H9 (cell line): ENCODE measurements at regions not wholly inside any gene's neighbourhood (a gene's known extent, or its start where the extent isn't known, plus 50 kb on each side); places are given as distances from the start of the nearest gene placed in this dataset.

ENCODE experiments used
- DNase-seq: peaks from one replicate; pipeline ENCODE4 v3.0.0-alpha.2; 2017
- H2AFZ ChIP-seq: one replicate; pipeline ENCODE4 v1.6.1; 2013; ENCODE audit warnings: mild to moderate bottlenecking, low read length, control low read depth, moderate library complexity
- H2AK5ac ChIP-seq: 2 replicates; pipeline ENCODE4 v1.6.1; 2013; ENCODE audit warnings: low read length, control low read depth, mixed read lengths; ENCODE audit not compliant: insufficient read length
- H2BK120ac ChIP-seq: one replicate; pipeline ENCODE4 v1.6.1; 2013; ENCODE audit warnings: low read depth, mild to moderate bottlenecking, low read length, control low read depth, inconsistent platforms; ENCODE audit not compliant: poor library complexity, severe bottlenecking
- H2BK12ac ChIP-seq: 2 replicates; pipeline ENCODE4 v1.6.1; 2013; ENCODE audit warnings: low read length, control low read depth, mixed read lengths, low read depth; ENCODE audit not compliant: insufficient read length
- H2BK15ac ChIP-seq: 2 replicates; pipeline ENCODE4 v1.6.1; 2013; ENCODE audit warnings: low read depth, low read length, control low read depth
- H2BK20ac ChIP-seq: one replicate; pipeline ENCODE4 v1.6.1; 2013; ENCODE audit warnings: low read depth, mild to moderate bottlenecking, low read length, control low read depth, inconsistent platforms; ENCODE audit not compliant: poor library complexity, severe bottlenecking
- H2BK5ac ChIP-seq: 2 replicates; pipeline ENCODE4 v1.6.1; 2013; ENCODE audit warnings: low read length, control low read depth, mixed read lengths; ENCODE audit not compliant: insufficient read length
- H3K14ac ChIP-seq: 2 replicates; pipeline ENCODE4 v1.6.1; 2013; ENCODE audit warnings: low read length, control low read depth; ENCODE audit not compliant: insufficient read depth
- H3K18ac ChIP-seq: 2 replicates; pipeline ENCODE4 v1.6.1; 2013; ENCODE audit warnings: low read depth, mild to moderate bottlenecking, mixed read lengths, low read length, control low read depth; ENCODE audit not compliant: insufficient read length
- H3K23ac ChIP-seq: 2 replicates; pipeline ENCODE4 v1.6.1; 2013; ENCODE audit warnings: low read length, control low read depth, mixed read lengths, low read depth; ENCODE audit not compliant: insufficient read length
- H3K23me2 ChIP-seq: 2 replicates; pipeline ENCODE4 v1.6.1; 2013; ENCODE audit warnings: low read depth, mild to moderate bottlenecking, mixed read lengths, low read length, control low read depth; ENCODE audit not compliant: insufficient read length, poor library complexity, severe bottlenecking
- H3K27ac ChIP-seq: 2 replicates; pipeline ENCODE4 v1.5.1; 2013; ENCODE audit warnings: low read length, control low read depth, mixed read lengths, low read depth; ENCODE audit not compliant: insufficient read length
- H3K27me3 ChIP-seq: 2 replicates; pipeline ENCODE4 v1.6.1; 2013; ENCODE audit warnings: low read length, control low read depth, inconsistent platforms; ENCODE audit not compliant: insufficient read depth
- H3K4ac ChIP-seq: 2 replicates; pipeline ENCODE4 v1.6.1; 2013; ENCODE audit warnings: low read depth, mild to moderate bottlenecking, control low read depth, inconsistent platforms, low read length, moderate library complexity
- H3K4me1 ChIP-seq: 2 replicates; pipeline ENCODE4 v1.6.1; 2013; ENCODE audit warnings: low read length, control low read depth, inconsistent platforms; ENCODE audit not compliant: insufficient read depth
- H3K4me2 ChIP-seq: 2 replicates; pipeline ENCODE4 v1.6.1; 2013; ENCODE audit warnings: low read length, control low read depth, mixed read lengths; ENCODE audit not compliant: insufficient read length, insufficient read depth
- H3K56ac ChIP-seq: 2 replicates; pipeline ENCODE4 v1.6.1; 2013; ENCODE audit warnings: low read depth, mild to moderate bottlenecking, mixed read lengths, low read length, control low read depth; ENCODE audit not compliant: insufficient read length
- H3K79me1 ChIP-seq: 2 replicates; pipeline ENCODE4 v1.6.1; 2013; ENCODE audit warnings: low read depth, mild to moderate bottlenecking, moderate library complexity, low read length, control low read depth, inconsistent platforms; ENCODE audit not compliant: insufficient read depth, poor library complexity, severe bottlenecking
- H3K79me2 ChIP-seq: 2 replicates; pipeline ENCODE4 v1.6.1; 2013; ENCODE audit warnings: low read length, control low read depth, inconsistent platforms; ENCODE audit not compliant: insufficient read depth
- H3K9ac ChIP-seq: 2 replicates; pipeline ENCODE4 v1.6.1; 2013; ENCODE audit warnings: low read length, control low read depth, mixed read lengths; ENCODE audit not compliant: insufficient read length; ENCODE audit errors: extremely low read depth
- H3K9me3 ChIP-seq: one replicate; pipeline ENCODE4 v1.6.1; 2013; ENCODE audit warnings: low read depth, low read length, inconsistent platforms; ENCODE audit not compliant: control insufficient read depth
- H3T11ph ChIP-seq: one replicate; pipeline ENCODE4 v1.6.1; 2013; ENCODE audit warnings: mild to moderate bottlenecking, low read length, control low read depth, inconsistent platforms
- H4K20me1 ChIP-seq: one replicate; pipeline ENCODE4 v1.6.1; 2013; ENCODE audit not compliant: control insufficient read depth, insufficient read length, insufficient read depth
- H4K5ac ChIP-seq: 2 replicates; pipeline ENCODE4 v1.6.1; 2013; ENCODE audit warnings: low read depth, mild to moderate bottlenecking, mixed read lengths, low read length, control low read depth; ENCODE audit not compliant: insufficient read length
- H4K8ac ChIP-seq: replicated peaks from 2 replicates; pipeline ENCODE4 v1.6.1; 2013; ENCODE audit warnings: low read length, control low read depth, mixed read lengths, low read depth; ENCODE audit not compliant: insufficient read length
- H4K91ac ChIP-seq: 2 replicates; pipeline ENCODE4 v1.6.1; 2013; ENCODE audit warnings: low read depth, mild to moderate bottlenecking, moderate library complexity, mixed read lengths, low read length, control low read depth; ENCODE audit not compliant: insufficient read length
- H3K27ac Mint-ChIP-seq, 3 experiments: 2 replicates in 2 of 3; 3 replicates in 1 of 3; pipeline ENCODE4 v1.8.0; 2020 to 2021; ENCODE audit warnings: mixed read lengths in 3 of 3, mild to moderate bottlenecking in 1 of 3, moderate library complexity in 1 of 3
- H3K27me3 Mint-ChIP-seq: 2 replicates; pipeline ENCODE4 v1.8.0; 2021; ENCODE audit warnings: low read depth, mild to moderate bottlenecking, moderate library complexity, mixed read lengths
- H3K36me3 Mint-ChIP-seq, 3 experiments: 2 replicates in 2 of 3; 3 replicates in 1 of 3; pipeline ENCODE4 v1.8.0; 2020 to 2021; ENCODE audit warnings: low read depth in 3 of 3, mixed read lengths in 3 of 3; ENCODE audit not compliant: insufficient read depth in 1 of 3
- H3K4me1 Mint-ChIP-seq, 2 experiments: 2 replicates each; pipeline ENCODE4 v1.8.0; 2020; ENCODE audit warnings: mixed read lengths in 2 of 2
- H3K4me3 Mint-ChIP-seq, 2 experiments: 2 replicates in 1 of 2; 3 replicates in 1 of 2; pipeline ENCODE4 v1.8.0; 2020 to 2021; ENCODE audit warnings: mild to moderate bottlenecking in 2 of 2, mixed read lengths in 2 of 2, moderate library complexity in 1 of 2
- H3K9me3 Mint-ChIP-seq, 2 experiments: 2 replicates in 1 of 2; 3 replicates in 1 of 2; pipeline ENCODE4 v1.8.0; 2020; ENCODE audit warnings: mild to moderate bottlenecking in 2 of 2, mixed read lengths in 2 of 2, moderate library complexity in 1 of 2
- CTCF ChIP-seq: fragments of 200-600 bp; sonication (generic); conservative IDR thresholded peaks from 3 replicates; pipeline ENCODE4 v1.8.0; 2021; ENCODE audit warnings: antibody characterized with exemption, mild to moderate bottlenecking
- WGBS: extraction: QIAGEN DNeasy Blood & Tissue Kit; methylation state at CpG from one replicate; pipeline ENCODE4 v1.1.7; 2013; ENCODE audit warnings: missing lambda C conversion rate, low lambda C conversion rate, mixed read lengths; ENCODE audit not compliant: insufficient read length; ENCODE audit errors: extremely low coverage; 5-methylcytosine and 5-hydroxymethylcytosine counted together

GRCh38 chr2:5076599-5076998, 615.6 kb upstream of the SOX11 start:
- Histone ChIP-seq H2BK5ac (no peak overlapping the region), H2AFZ (no peak overlapping the region), H3K27me3 (no peaks in the 10 kb centered on the region), H3K23ac (no peak overlapping the region), H4K5ac (no peak overlapping the region), H4K8ac (no peak overlapping the region), H3K79me2 (no peaks in the 10 kb centered on the region), H2BK20ac (no peak overlapping the region), H2AK5ac (no peak overlapping the region), H3T11ph (no peak overlapping the region), H3K9ac (no peak overlapping the region), H4K91ac (no peak overlapping the region), H2BK120ac (no peak overlapping the region), H2BK15ac (no peak overlapping the region), H3K4me1 (peaks cover 4% of the 10 kb centered on the region; the same call in 1 of the 2 replicates), H3K23me2 (no peaks in the 10 kb centered on the region), H3K79me1 (no peaks in the 10 kb centered on the region), H3K18ac (no peak overlapping the region), H2BK12ac (no peak overlapping the region), H3K4me2 (no peak overlapping the region), H3K4ac (no peak overlapping the region), H4K20me1 (no peaks in the 10 kb centered on the region), H3K14ac (no peak overlapping the region), H3K56ac (no peak overlapping the region), H3K9me3 (no peaks in the 10 kb centered on the region), H3K27ac (peak overlapping the region; percentile 14)
- Mint-ChIP-seq H3K4me1 (peaks cover 12 to 21% of the 10 kb centered on the region in 2 experiments), H3K36me3 (no peaks in the 10 kb centered on the region), H3K27me3 (no peaks in the 10 kb centered on the region), H3K27ac (peak overlapping the region in 2 of 3 experiments; percentile 66 to 72; a peak in 2 of 7 replicates), H3K4me3 (no peak overlapping the region), H3K9me3 (no peaks in the 10 kb centered on the region)
- peak; percentile 56 for DNase-seq
- WGBS, result no CpG with 5 or more reads among the region's 3 CpGs
- peak; percentile 37; the same call in 2 of the 3 replicates for TF ChIP-seq CTCF
